D721Med (cell line): ENCODE measurements at regions not wholly inside any gene's neighbourhood (a gene's known extent, or its start where the extent isn't known, plus 50 kb on each side); places are given as distances from the start of the nearest gene placed in this dataset.

Experiments
- DNase-seq: peaks from one replicate; pipeline ENCODE4 v3.0.0; 2011; ENCODE audit warnings: low spot score; ENCODE audit not compliant: insufficient read length
- FAIRE-seq: peaks from 2 replicates; lab custom pipeline; 2011; peaks lifted over from hg19 to GRCh38; lab: Jason Lieb, UNC
- TF ChIP-seq, protein P1 (sequence below): IDR thresholded peaks from 2 replicates; pipeline ENCODE4 v1.5.1; 2012; ENCODE audit warnings: mild to moderate bottlenecking, control low read depth; ENCODE audit not compliant: insufficient read depth; ENCODE audit errors: missing control alignments

DNA sequence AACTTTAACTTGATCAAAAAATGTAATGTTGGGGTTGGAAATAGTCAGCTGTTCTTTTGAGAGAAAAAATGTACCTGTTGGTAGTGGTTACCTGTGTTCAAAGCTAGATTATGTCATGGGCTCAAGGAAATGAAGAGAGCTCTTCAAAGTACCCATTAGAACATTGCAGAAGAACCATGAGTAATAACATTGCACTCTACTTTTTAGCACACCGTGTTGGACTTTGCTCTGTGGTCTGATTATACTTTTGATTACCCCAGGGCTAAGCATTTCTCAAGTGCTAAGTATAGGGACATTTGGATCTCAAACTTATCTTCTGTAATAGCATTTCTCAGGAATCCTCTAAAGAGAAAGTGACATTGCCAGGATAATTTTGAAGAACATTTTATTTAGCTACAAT lies 1122.8 kb upstream of the CELF4 start:
- no peak for DNase-seq
- FAIRE-seq = no peak
- TF ChIP-seq, protein P1, sequence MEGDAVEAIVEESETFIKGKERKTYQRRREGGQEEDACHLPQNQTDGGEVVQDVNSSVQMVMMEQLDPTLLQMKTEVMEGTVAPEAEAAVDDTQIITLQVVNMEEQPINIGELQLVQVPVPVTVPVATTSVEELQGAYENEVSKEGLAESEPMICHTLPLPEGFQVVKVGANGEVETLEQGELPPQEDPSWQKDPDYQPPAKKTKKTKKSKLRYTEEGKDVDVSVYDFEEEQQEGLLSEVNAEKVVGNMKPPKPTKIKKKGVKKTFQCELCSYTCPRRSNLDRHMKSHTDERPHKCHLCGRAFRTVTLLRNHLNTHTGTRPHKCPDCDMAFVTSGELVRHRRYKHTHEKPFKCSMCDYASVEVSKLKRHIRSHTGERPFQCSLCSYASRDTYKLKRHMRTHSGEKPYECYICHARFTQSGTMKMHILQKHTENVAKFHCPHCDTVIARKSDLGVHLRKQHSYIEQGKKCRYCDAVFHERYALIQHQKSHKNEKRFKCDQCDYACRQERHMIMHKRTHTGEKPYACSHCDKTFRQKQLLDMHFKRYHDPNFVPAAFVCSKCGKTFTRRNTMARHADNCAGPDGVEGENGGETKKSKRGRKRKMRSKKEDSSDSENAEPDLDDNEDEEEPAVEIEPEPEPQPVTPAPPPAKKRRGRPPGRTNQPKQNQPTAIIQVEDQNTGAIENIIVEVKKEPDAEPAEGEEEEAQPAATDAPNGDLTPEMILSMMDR = no peak

DNA sequence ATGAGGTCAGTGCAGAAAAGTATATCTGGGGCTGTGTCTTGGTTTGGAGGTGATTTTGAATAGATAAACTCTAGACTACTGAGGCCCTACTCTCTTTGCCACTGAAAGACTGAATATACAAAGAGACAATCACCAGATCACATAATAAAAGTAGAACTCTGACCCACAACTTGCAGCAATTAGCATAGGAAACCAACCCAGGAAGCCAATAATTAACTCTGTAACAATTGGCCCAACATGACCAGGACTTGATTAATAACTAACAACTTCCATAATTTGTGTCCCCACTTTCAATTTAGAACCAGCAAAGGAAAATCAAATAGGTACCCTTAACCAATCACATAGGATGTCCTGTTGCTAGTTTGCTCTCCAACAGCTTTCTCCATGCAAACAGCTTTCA lies 1104.9 kb upstream of the CELF4 start:
- FAIRE-seq (no peak), DNase-seq (no peak)
- TF ChIP-seq, protein P1 = no peak

DNA sequence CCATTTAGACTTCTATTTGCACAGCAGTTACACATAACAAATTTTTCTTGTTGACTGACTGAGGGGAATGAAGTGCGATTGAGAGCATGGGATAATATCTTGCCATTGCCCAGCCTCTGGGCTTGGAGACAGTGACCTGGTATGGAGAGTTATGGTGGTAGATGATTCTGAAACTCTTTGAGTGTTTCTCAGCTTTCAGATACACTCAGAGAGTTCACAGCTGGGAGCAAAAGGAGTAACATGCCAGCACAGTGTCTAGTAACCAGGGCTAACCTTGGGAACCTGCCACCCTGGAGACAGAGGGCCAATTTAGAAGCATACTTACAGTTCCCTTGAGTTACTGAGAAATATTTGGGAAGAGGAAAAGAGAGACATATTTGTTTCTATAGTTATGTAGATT lies 1099.3 kb upstream of the CELF4 start:
- TF ChIP-seq, protein P1 = no peak
- FAIRE-seq (no peak), DNase-seq (no peak)

DNA sequence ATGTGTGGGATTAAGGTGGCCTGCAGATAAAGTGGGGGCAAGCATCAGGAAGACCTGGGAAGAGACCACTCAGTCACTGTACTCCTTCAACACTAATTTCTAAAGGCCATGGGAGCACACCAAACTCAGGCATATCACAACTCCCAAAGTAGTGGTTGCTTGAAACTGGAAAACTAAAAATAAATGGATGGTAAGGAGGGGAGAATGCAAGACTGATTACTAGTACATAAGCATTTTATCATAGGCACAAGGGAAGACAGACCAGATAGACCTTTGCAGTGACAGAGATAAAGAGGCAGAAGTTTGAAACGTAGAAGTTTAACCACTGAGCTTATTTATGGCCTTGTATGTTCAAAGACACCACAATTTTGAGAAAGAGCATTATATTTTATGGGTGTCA lies 1098.1 kb upstream of the CELF4 start:
- DNase-seq (no peak), FAIRE-seq (no peak)
- TF ChIP-seq, protein P1 = no peak

DNA sequence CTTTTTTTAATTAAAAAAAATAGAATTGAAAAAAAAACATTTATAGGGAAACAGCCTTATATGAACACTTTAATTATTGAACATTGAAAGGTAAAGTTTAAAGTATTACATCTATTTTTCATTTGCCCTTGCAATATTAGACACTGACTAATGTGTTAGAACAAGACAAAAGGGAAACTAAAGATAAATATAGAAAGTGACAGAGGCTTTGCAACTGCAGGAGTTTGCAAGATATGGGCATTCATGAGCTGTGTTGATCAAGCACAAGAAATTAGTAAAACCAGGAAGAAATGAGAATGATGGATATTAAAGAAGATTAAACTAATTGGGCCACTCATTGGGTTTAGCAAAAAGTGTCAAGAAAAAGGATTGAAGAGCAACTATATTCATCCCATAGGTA lies 1097.7 kb upstream of the CELF4 start:
- FAIRE-seq (no peak), DNase-seq (no peak)
- TF ChIP-seq, protein P1 = no peak

DNA sequence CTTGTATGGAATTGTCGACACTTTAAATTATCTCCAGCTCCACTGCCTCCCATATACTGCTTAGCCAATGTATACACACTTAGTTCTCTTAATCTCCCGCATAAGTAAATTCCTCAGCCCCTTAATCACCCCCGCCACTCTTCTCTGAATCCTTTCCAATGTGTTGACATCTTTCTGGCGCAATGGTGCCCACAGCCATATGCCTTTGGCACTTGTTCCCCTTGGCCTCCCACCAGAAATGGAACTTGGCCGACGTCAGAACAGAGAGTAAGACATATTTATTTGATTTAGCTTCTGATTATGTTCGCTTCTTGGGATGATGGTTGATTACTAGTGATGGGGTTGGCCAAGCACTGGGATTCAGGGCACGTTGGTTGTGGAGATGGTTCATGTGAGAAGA lies 1089.3 kb upstream of the CELF4 start:
- TF ChIP-seq, protein P1 = no peak
- no peak for DNase-seq
- FAIRE-seq = no peak

DNA sequence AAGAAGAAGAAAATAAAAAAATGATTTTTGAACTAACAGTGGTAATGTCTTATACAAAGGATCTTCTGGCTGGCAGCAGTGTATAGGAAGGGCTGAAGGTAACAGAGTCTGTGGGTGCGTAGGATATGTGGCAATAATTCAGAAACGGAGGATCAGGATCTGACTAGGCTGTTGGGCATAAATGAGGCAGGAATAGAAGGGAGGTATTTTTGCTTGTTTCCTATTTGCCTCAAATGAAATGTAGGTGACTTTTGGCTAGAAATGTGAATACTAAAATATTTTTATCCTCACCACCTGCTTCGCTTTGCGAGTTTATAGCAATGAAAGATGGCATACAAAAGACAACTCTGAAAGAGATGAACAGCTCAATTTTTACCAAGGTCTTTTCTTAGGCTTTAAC lies 1086.1 kb upstream of the CELF4 start:
- TF ChIP-seq, protein P1 = no peak
- DNase-seq = no peak
- FAIRE-seq = no peak
